ENCODE measurements at regions not wholly inside any gene's neighbourhood (a gene's known extent, or its start where the extent isn't known, plus 50 kb on each side); places are given as distances from the start of the nearest gene placed in this dataset.

DNA sequence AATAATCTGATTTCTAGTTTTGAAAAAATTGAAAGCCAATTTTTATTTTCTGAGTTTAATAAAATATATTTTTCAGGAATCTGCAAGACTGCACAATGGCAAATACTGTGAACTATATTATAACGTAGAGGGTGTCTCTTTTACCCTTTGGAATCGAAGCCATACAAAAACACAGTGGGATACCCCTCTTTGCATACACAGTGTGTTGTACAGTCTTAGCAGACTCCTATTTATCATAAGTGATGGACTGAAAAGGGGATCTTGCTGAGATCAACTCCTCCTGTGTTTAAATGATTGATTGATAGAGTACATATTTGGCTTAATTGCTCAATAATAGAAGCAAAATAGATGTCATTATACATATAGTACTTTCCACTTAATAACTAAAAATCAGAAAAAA lies 981.2 kb downstream of the NSUN3 start:
- TF ChIP-seq, protein P1, sequence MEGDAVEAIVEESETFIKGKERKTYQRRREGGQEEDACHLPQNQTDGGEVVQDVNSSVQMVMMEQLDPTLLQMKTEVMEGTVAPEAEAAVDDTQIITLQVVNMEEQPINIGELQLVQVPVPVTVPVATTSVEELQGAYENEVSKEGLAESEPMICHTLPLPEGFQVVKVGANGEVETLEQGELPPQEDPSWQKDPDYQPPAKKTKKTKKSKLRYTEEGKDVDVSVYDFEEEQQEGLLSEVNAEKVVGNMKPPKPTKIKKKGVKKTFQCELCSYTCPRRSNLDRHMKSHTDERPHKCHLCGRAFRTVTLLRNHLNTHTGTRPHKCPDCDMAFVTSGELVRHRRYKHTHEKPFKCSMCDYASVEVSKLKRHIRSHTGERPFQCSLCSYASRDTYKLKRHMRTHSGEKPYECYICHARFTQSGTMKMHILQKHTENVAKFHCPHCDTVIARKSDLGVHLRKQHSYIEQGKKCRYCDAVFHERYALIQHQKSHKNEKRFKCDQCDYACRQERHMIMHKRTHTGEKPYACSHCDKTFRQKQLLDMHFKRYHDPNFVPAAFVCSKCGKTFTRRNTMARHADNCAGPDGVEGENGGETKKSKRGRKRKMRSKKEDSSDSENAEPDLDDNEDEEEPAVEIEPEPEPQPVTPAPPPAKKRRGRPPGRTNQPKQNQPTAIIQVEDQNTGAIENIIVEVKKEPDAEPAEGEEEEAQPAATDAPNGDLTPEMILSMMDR (conservative IDR thresholded peaks at IDR 0.05) = no peak
- no peak for TF ChIP-seq ZFX (IDR thresholded peaks at IDR 0.05)

Measured in C4-2B (cell line).